ENCODE measurements at regions not wholly inside any gene's neighbourhood (a gene's known extent, or its start where the extent isn't known, plus 50 kb on each side); places are given as distances from the start of the nearest gene placed in this dataset.

DNA sequence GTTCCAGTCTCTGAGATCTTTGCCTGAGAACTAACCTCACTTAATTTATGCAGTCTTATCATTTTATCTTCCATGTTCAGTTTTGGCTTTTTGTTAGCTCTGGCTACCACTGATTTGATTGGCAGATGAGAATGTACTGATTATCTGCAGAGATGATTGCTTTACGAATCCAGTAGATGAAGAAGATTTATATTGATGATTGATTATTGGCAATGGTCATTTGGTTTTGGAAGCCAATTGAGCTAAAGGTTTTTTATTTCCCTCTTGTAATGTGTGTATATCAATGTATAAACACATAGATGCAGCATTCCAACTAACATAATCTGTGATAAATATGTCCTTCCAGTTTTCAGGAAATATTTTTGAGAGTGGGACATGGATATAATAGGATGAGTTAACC is 763.6 kb downstream of the CDH11 start:
- ATAC-seq (no peak), DNase-seq (no peak), FAIRE-seq (no peak)
- WGBS, 2 donors: 65 to 78% methylated on average over 1 of the region's 1 CpG
- Histone ChIP-seq H3K9me3 (no peaks in the 10 kb centered on the region), H3K27ac (no peak overlapping the region), H3K4me1 (no peaks in the 10 kb centered on the region), H3K27me3 (no peaks in the 10 kb centered on the region), H3K36me3 (no peaks in the 10 kb centered on the region), H3K4me3 (no peak overlapping the region)
- intact Hi-C loops (cut with DNase I): no loop called here
- TF ChIP-seq, protein P1, sequence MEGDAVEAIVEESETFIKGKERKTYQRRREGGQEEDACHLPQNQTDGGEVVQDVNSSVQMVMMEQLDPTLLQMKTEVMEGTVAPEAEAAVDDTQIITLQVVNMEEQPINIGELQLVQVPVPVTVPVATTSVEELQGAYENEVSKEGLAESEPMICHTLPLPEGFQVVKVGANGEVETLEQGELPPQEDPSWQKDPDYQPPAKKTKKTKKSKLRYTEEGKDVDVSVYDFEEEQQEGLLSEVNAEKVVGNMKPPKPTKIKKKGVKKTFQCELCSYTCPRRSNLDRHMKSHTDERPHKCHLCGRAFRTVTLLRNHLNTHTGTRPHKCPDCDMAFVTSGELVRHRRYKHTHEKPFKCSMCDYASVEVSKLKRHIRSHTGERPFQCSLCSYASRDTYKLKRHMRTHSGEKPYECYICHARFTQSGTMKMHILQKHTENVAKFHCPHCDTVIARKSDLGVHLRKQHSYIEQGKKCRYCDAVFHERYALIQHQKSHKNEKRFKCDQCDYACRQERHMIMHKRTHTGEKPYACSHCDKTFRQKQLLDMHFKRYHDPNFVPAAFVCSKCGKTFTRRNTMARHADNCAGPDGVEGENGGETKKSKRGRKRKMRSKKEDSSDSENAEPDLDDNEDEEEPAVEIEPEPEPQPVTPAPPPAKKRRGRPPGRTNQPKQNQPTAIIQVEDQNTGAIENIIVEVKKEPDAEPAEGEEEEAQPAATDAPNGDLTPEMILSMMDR (IDR thresholded peaks at IDR 0.05): no peak

- no peaks in the 10 kb centered on the region for H3K27me3 ChIP-seq
- intact Hi-C loops (cut with DNase I): no loop called here
- TF ChIP-seq, protein P1 (IDR thresholded peaks at IDR 0.05): no peak
- FAIRE-seq: no peak
- no peaks in the 10 kb centered on the region for H3K9me3 ChIP-seq
- DNase-seq: no peak
- no peaks in the 10 kb centered on the region for H3K4me1 ChIP-seq
- no peak overlapping the region for H3K4me3 ChIP-seq
- 91% methylated on average over 1 of the region's 1 CpG for WGBS, 2 donors
- no peaks in the 10 kb centered on the region for H3K36me3 ChIP-seq
- ATAC-seq: peak in 1 of 4 donors; percentile 32
- no peak overlapping the region for H3K27ac ChIP-seq
Observed at GRCh38 chr16:64356267-64356666, 765.6 kb downstream of the CDH11 start.

GRCh38 chr16:64352246-64352645 is 769.6 kb downstream of the CDH11 start:
- Histone ChIP-seq H3K4me1 (no peaks in the 10 kb centered on the region), H3K4me3 (no peak overlapping the region), H3K27ac (no peak overlapping the region), H3K36me3 (no peaks in the 10 kb centered on the region), H3K9me3 (no peaks in the 10 kb centered on the region), H3K27me3 (no peaks in the 10 kb centered on the region)
- no peak for DNase-seq
- WGBS, 2 donors: 91 to 93% methylated on average over 1 of the region's 1 CpG
- intact Hi-C loops (cut with DNase I): no loop called here
- no peak for ATAC-seq
- TF ChIP-seq, protein P1 (IDR thresholded peaks at IDR 0.05): no peak
- no peak for FAIRE-seq

DNA sequence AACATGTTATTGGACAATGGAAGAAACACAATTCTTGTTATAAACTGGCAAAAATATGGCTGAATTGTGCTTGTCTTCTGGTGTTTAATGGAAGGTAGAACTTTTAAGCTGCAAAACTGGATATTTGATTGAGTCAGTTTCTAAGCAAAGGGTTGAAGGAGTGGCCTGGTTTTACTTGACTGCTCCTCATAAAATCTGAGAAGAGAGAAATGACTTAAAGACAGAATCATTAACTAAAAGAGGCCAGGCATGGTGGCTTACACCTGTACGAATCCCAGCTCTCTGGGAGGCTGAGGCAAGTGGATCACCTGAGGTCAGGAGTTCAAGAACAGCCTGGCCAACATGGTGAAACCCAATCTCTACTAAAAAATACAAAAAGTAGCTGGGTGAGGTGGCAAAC is 770.7 kb downstream of the CDH11 start:
- FAIRE-seq (no peak), DNase-seq (no peak), ATAC-seq (no peak)
- Histone ChIP-seq H3K27me3 (no peaks in the 10 kb centered on the region), H3K9me3 (no peaks in the 10 kb centered on the region), H3K27ac (no peak overlapping the region), H3K36me3 (no peaks in the 10 kb centered on the region), H3K4me3 (no peak overlapping the region), H3K4me1 (no peaks in the 10 kb centered on the region)
- 61 to 72% methylated on average over 1 of the region's 1 CpG for WGBS, 2 donors
- TF ChIP-seq, protein P1 (IDR thresholded peaks at IDR 0.05): no peak
- intact Hi-C loops (cut with DNase I): no loop called here

DNA sequence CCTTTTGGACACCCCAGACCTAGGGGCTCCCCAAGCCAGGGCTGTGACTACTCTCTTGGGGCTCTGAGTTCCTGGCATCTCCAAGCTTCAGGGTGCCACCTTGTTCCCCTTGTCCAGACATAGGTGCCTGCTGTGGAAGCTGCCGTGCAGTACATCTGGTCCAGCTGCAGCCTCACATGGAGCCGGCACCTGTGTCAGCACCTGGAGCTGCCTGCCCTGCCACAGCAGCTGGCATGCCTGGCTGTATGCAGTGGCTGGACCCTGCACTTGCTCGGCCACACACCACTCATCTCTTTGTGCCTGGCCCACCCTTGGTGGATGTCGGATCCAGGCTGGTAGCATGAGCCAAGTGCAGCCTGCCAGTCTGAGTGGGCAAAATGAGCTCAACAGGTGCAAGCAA is 775.8 kb downstream of the CDH11 start:
- intact Hi-C loops (cut with DNase I): no loop called here
- 79 to 82% methylated on average over 4 of the region's 4 CpGs for WGBS, 2 donors
- no peak for FAIRE-seq
- H3K36me3 ChIP-seq: no peaks in the 10 kb centered on the region
- H3K4me1 ChIP-seq: no peaks in the 10 kb centered on the region
- ATAC-seq: no peak
- H3K27ac ChIP-seq: no peak overlapping the region
- DNase-seq: no peak
- TF ChIP-seq, protein P1 (IDR thresholded peaks at IDR 0.05): no peak
- H3K27me3 ChIP-seq: no peaks in the 10 kb centered on the region
- H3K4me3 ChIP-seq: no peak overlapping the region
- H3K9me3 ChIP-seq: no peaks in the 10 kb centered on the region

All from pancreas (tissue), 10 donors.